H1 (cell line): ENCODE measurements at regions not wholly inside any gene's neighbourhood (a gene's known extent, or its start where the extent isn't known, plus 50 kb on each side); places are given as distances from the start of the nearest gene placed in this dataset.

Experiments used
- CTCF ChIA-PET: fragments of 300-600 bp; sonication (Branson Sonifier 250); formaldehyde crosslinking; loops from one replicate; lab custom pipeline; 2021; ENCODE audit not compliant: partially characterized antibody; lab: Charles Lee
- POLR2A ChIA-PET: fragments of 300-600 bp; sonication (Branson Sonifier 250); formaldehyde crosslinking; loops from one replicate; lab custom pipeline; 2021; ENCODE audit warnings: inconsistent platforms; ENCODE audit not compliant: partially characterized antibody; lab: Charles Lee
- DNase-seq, 2 experiments: peaks; one replicate each; pipeline versions ENCODE4 v3.0.0 to v3.0.0-alpha.2; 2010 to 2022; ENCODE audit warnings: low spot score in 2 of 2, low read depth in 1 of 2, mixed read lengths in 1 of 2
- FAIRE-seq: peaks from 2 replicates; lab custom pipeline; 2011; peaks lifted over from hg19 to GRCh38; lab: Jason Lieb, UNC
- H2AFZ ChIP-seq: 2 replicates; pipeline ENCODE4 v1.8.1; 2012; ENCODE audit warnings: low read length, inconsistent platforms
- H2AK5ac ChIP-seq: 2 replicates; pipeline ENCODE4 v1.6.1; 2013; ENCODE audit warnings: low read depth, low read length
- H2BK120ac ChIP-seq: replicated peaks from 2 replicates; pipeline ENCODE3; 2013; ENCODE audit warnings: low read depth, low read length, inconsistent platforms
- H2BK12ac ChIP-seq: 2 replicates; pipeline ENCODE4 v1.6.1; 2013; ENCODE audit warnings: low read depth, low read length
- H2BK15ac ChIP-seq: 2 replicates; pipeline ENCODE4 v1.6.1; 2013; ENCODE audit warnings: low read length
- H2BK20ac ChIP-seq: 2 replicates; pipeline ENCODE4 v1.6.1; 2013; ENCODE audit warnings: low read length
- H2BK5ac ChIP-seq: 2 replicates; pipeline ENCODE4 v1.6.1; 2013; ENCODE audit warnings: low read depth, low read length
- H3K14ac ChIP-seq: 2 replicates; pipeline ENCODE4 v1.6.1; 2013; ENCODE audit warnings: inconsistent platforms; ENCODE audit not compliant: insufficient read length
- H3K18ac ChIP-seq: 2 replicates; pipeline ENCODE4 v1.6.1; 2013; ENCODE audit warnings: low read length; ENCODE audit errors: extremely low read depth
- H3K23ac ChIP-seq: 2 replicates; pipeline ENCODE4 v1.6.1; 2013; ENCODE audit warnings: inconsistent platforms; ENCODE audit not compliant: insufficient read length
- H3K23me2 ChIP-seq: 2 replicates; pipeline ENCODE4 v1.6.1; 2013; ENCODE audit warnings: low read depth, low read length
- H3K27ac ChIP-seq: 2 replicates; pipeline ENCODE4 v1.6.1; 2011; ENCODE audit warnings: low read depth, low read length, inconsistent platforms
- H3K27me3 ChIP-seq, 4 experiments: replicated peaks in 1 of 4; 1 replicate in 1 of 4; 2 replicates in 3 of 4; pipeline versions ENCODE4 v1.6.1 to v1.8.1; 2011 to 2013; ENCODE audit warnings: low read length in 3 of 4, mild to moderate bottlenecking in 3 of 4, inconsistent platforms in 2 of 4, mixed read lengths in 2 of 4, moderate library complexity in 1 of 4; ENCODE audit not compliant: control insufficient read depth in 3 of 4, insufficient read depth in 3 of 4; ENCODE audit errors: extremely low read depth in 1 of 4
- H3K36me3 ChIP-seq, 4 experiments: 2 replicates each; pipeline versions ENCODE4 v1.6.1 to v1.8.1; 2011 to 2013; ENCODE audit warnings: mild to moderate bottlenecking in 4 of 4, low read length in 3 of 4, moderate library complexity in 2 of 4, control low read depth in 1 of 4, inconsistent platforms in 1 of 4; ENCODE audit not compliant: insufficient read depth in 4 of 4, control insufficient read depth in 2 of 4
- H3K4ac ChIP-seq: replicated peaks from 2 replicates; pipeline ENCODE3; 2013; ENCODE audit warnings: low read length, low read depth, mixed read lengths, inconsistent platforms; ENCODE audit not compliant: insufficient read length
- H3K4me1 ChIP-seq, 4 experiments: replicated peaks in 1 of 4; 1 replicate in 1 of 4; 2 replicates in 3 of 4; pipeline versions ENCODE4 v1.6.1 to v1.8.1; 2011 to 2013; ENCODE audit warnings: low read length in 3 of 4, inconsistent platforms in 2 of 4, mixed read lengths in 1 of 4; ENCODE audit not compliant: insufficient read depth in 4 of 4, control insufficient read depth in 3 of 4
- H3K4me2 ChIP-seq, 2 experiments: 2 replicates each; pipeline versions ENCODE4 v1.6.1 to v1.8.1; 2011 to 2013; ENCODE audit warnings: low read depth in 2 of 2, low read length in 2 of 2, control low read depth in 1 of 2, inconsistent platforms in 1 of 2, mild to moderate bottlenecking in 1 of 2; ENCODE audit not compliant: insufficient read depth in 1 of 2
- H3K4me3 ChIP-seq, 4 experiments: fragments of 200-600, 300-600 bp in 1 of 4; sonication (generic), shearing (Covaris generic), sonication (Bioruptor Twin) in 1 of 4; 2 replicates each; pipeline versions ENCODE4 v1.5.1 to v1.8.1; 2011 to 2016; ENCODE audit warnings: low read length in 4 of 4, low read depth in 3 of 4, control low read depth in 2 of 4, inconsistent platforms in 2 of 4, mild to moderate bottlenecking in 2 of 4, mixed read lengths in 1 of 4, moderate library complexity in 1 of 4; ENCODE audit not compliant: insufficient read depth in 2 of 4; ENCODE audit errors: extremely low read depth in 1 of 4
- H3K56ac ChIP-seq: replicated peaks from 2 replicates; pipeline ENCODE3; 2013; ENCODE audit warnings: low read depth, mild to moderate bottlenecking, mixed read lengths, low read length, inconsistent platforms; ENCODE audit not compliant: insufficient read length
- H3K79me1 ChIP-seq: 2 replicates; pipeline ENCODE4 v1.6.1; 2013; ENCODE audit warnings: low read depth, low read length, control low read depth
- H3K79me2 ChIP-seq, 2 experiments: 2 replicates each; pipeline versions ENCODE4 v1.6.1 to v1.8.1; 2012 to 2013; ENCODE audit warnings: low read length in 2 of 2, mild to moderate bottlenecking in 2 of 2, inconsistent platforms in 1 of 2; ENCODE audit not compliant: insufficient read depth in 2 of 2, control insufficient read depth in 1 of 2
- H3K9ac ChIP-seq, 4 experiments: replicated peaks in 1 of 4; 1 replicate in 1 of 4; 2 replicates in 3 of 4; pipeline versions ENCODE4 v1.6.1 to v1.8.1; 2011 to 2013; ENCODE audit warnings: low read depth in 3 of 4, low read length in 3 of 4, control low read depth in 2 of 4, mild to moderate bottlenecking in 2 of 4, moderate library complexity in 2 of 4, inconsistent platforms in 1 of 4; ENCODE audit errors: extremely low read depth in 1 of 4
- H3K9me3 ChIP-seq, 2 experiments: 2 replicates each; pipeline versions ENCODE4 v1.6.1 to v1.8.1; 2012 to 2013; ENCODE audit warnings: mild to moderate bottlenecking in 2 of 2, moderate library complexity in 2 of 2, control low read depth in 1 of 2, inconsistent platforms in 1 of 2, low read depth in 1 of 2, low read length in 1 of 2, mixed read lengths in 1 of 2; ENCODE audit not compliant: insufficient read depth in 2 of 2
- H4K20me1 ChIP-seq, 2 experiments: replicated peaks in 1 of 2; 2 replicates each; pipeline versions ENCODE3 to v1.8.1; 2011 to 2013; ENCODE audit warnings: inconsistent platforms in 2 of 2, low read length in 2 of 2, mild to moderate bottlenecking in 1 of 2; ENCODE audit not compliant: insufficient read depth in 2 of 2, control insufficient read depth in 1 of 2
- H4K5ac ChIP-seq: 2 replicates; pipeline ENCODE4 v1.6.1; 2013; ENCODE audit warnings: low read length, low read depth, mixed read lengths, inconsistent platforms; ENCODE audit not compliant: insufficient read length
- H4K8ac ChIP-seq: 2 replicates; pipeline ENCODE4 v1.8.0; 2013; ENCODE audit warnings: mild to moderate bottlenecking, moderate library complexity, low read length, inconsistent platforms; ENCODE audit not compliant: insufficient read depth; ENCODE audit errors: extremely low read depth
- H4K91ac ChIP-seq: replicated peaks from 2 replicates; pipeline ENCODE3; 2013; ENCODE audit warnings: low read length, mixed read lengths, inconsistent platforms; ENCODE audit not compliant: insufficient read length
- CBX5 ChIP-seq: fragments of 300-800, 300-1000 bp; sonication (generic); IDR thresholded peaks from 2 replicates; pipeline ENCODE4 v1.7.1; 2016; ENCODE audit warnings: antibody characterized with exemption, low read length, low read depth
- EGR1 ChIP-seq: IDR thresholded peaks from 2 replicates; pipeline ENCODE4 v1.6.1; 2011; ENCODE audit warnings: low read depth, low read length, borderline replicate concordance
- FOSL1 ChIP-seq: IDR thresholded peaks from 2 replicates; pipeline ENCODE4 v1.6.1; 2011; ENCODE audit warnings: mild to moderate bottlenecking, low read depth, low read length, moderate library complexity; ENCODE audit not compliant: insufficient read depth
- RAD21 ChIP-seq, 2 experiments: IDR thresholded peaks in 1 of 2; conservative IDR thresholded peaks in 1 of 2; 2 replicates each; pipeline ENCODE4 v1.6.1; 2011; ENCODE audit warnings: low read depth in 2 of 2, low read length in 2 of 2, improper control_type of control experiment in 1 of 2, inconsistent platforms in 1 of 2, mild to moderate bottlenecking in 1 of 2, moderate library complexity in 1 of 2
- SAP30 ChIP-seq: fragments of 300-600 bp; sonication (generic); IDR thresholded peaks from 2 replicates; pipeline ENCODE4 v1.7.1; 2012; ENCODE audit warnings: low read length, moderate library complexity, mild to moderate bottlenecking, inconsistent platforms; ENCODE audit not compliant: insufficient read depth, insufficient replicate concordance
- whole genome bisulfite sequencing, 2 experiments: shearing (Covaris generic) in 1 of 2; methylation state at CpG; one replicate each; pipeline versions ENCODE4 v1.1.6 to v1.1.7; 2013 to 2015; ENCODE audit warnings: low lambda C conversion rate in 2 of 2, mixed read lengths in 2 of 2, inconsistent platforms in 1 of 2, low coverage in 1 of 2, missing lambda C conversion rate in 1 of 2; ENCODE audit not compliant: insufficient replicate concordance in 2 of 2, insufficient coverage in 1 of 2, insufficient read length in 1 of 2; ENCODE audit errors: extremely low coverage in 1 of 2, missing lambda C conversion rate in 1 of 2; 5-methylcytosine and 5-hydroxymethylcytosine counted together

- TF ChIP-seq EGR1 (peak; percentile 68), FOSL1 (peak; percentile 64; the same call in 1 of the 2 replicates), RAD21 (IDR thresholded peaks at IDR 0.05 in 1 of 2, conservative IDR thresholded peaks at IDR 0.05 in 1 of 2; ENCODE audit: low read depth in 2 of 2, low read length in 2 of 2) (no peak), SAP30 (no peak), CBX5 (no peak)
- TF ChIP-seq, all 59 proteins: peak for 2
- no peaks in the 10 kb centered on the region for H4K20me1 ChIP-seq
- no peak overlapping the region for H3K56ac ChIP-seq
- H2BK15ac ChIP-seq: 0 out of 2 replicates have a peak overlapping the region, but pooled peaks have one; percentile 29
- no peak overlapping the region for H3K4me2 ChIP-seq
- H4K91ac ChIP-seq: peak overlapping the region; percentile 63
- no peaks in the 10 kb centered on the region for H3K79me1 ChIP-seq
- H4K5ac ChIP-seq: no peak overlapping the region
- H2AFZ ChIP-seq: no peak overlapping the region
- peak overlapping the region; percentile 7; the same call in 1 of the 2 replicates for H3K18ac ChIP-seq
- H2AK5ac ChIP-seq: peak overlapping the region; percentile 15; the same call in 1 of the 2 replicates
- H3K4me3 ChIP-seq: no peak overlapping the region
- H2BK120ac ChIP-seq: no peak overlapping the region
- peaks cover 3% of the 10 kb centered on the region; the same call in 1 of the 2 replicates for H3K23me2 ChIP-seq
- no peaks in the 10 kb centered on the region for H3K36me3 ChIP-seq
- CTCF ChIA-PET: interaction anchor here (0.6 to 1.6 kb wide), 3 partner anchors 9 to 344 kb away, joined by 3 to 5 read pairs (median 3); no protein-coding TSS in a partner anchor
- no peak overlapping the region for H4K8ac ChIP-seq
- H3K4ac ChIP-seq: peak overlapping the region; percentile 75
- H3K9me3 ChIP-seq: peaks cover 6 to 8% of the 10 kb centered on the region in 2 experiments; a peak in 3 of 4 replicates
- peaks cover 4 to 19% (median 9%) of the 10 kb centered on the region in 4 experiments for H3K4me1 ChIP-seq
- H3K23ac ChIP-seq: no peak overlapping the region
- WGBS, 2 experiments: 84% methylated on average over 9 of the region's 9 CpGs; no CpG with 5 or more reads in 1 of the 2 experiments
- peak overlapping the region; percentile 86; the same call in 1 of the 2 replicates for H2BK20ac ChIP-seq
- H3K9ac ChIP-seq: no peak overlapping the region
- POLR2A ChIA-PET: interaction anchor here (0.6 kb wide), 1 partner anchor 795 kb away, joined by 3 read pairs; no protein-coding TSS in a partner anchor
- peak in 1 of 2 experiments; percentile 35 for DNase-seq
- no peaks in the 10 kb centered on the region for H3K79me2 ChIP-seq
- 0 out of 2 replicates have a peak overlapping the region, but pooled peaks have one; percentile 21 for H2BK5ac ChIP-seq
- H2BK12ac ChIP-seq: peak overlapping the region; percentile 87; the same call in 1 of the 2 replicates
- no peak overlapping the region for H3K27ac ChIP-seq
- H3K14ac ChIP-seq: no peak overlapping the region
- no peak for FAIRE-seq
- H3K27me3 ChIP-seq: no peaks in the 10 kb centered on the region
Observed at GRCh38 chr10:131656431-131656841, 244.4 kb upstream of the PPP2R2D start.
